Endothelial cell of umbilical vein (primary cell): ENCODE measurements at regions not wholly inside any gene's neighbourhood (a gene's known extent, or its start where the extent isn't known, plus 50 kb on each side); places are given as distances from the start of the nearest gene placed in this dataset.

ENCODE experiments used
- BruUV-seq: library from RNA; stranded (reverse); fragments of 400-500 nt; replicated peaks from 2 replicates; lab custom pipeline; 2021; lab: Mats Ljungman, UMichigan
- CTCF ChIA-PET: fragments of 300-600, 350-600 bp; sonication (Branson Sonifier 250); formaldehyde crosslinking; loops from one replicate; lab custom pipeline; 2021; ENCODE audit warnings: antibody characterized with exemption, inconsistent platforms; lab: Charles Lee
- POLR2A ChIA-PET: fragments of 300-600, 350-600 bp; sonication (Branson Sonifier 250); formaldehyde crosslinking; loops from one replicate; lab custom pipeline; 2021; ENCODE audit warnings: antibody characterized with exemption, inconsistent platforms; lab: Charles Lee
- DNase-seq: peaks from one replicate; pipeline ENCODE4 v3.0.0-alpha.2; 2011; ENCODE audit warnings: low read depth, low spot score
- FAIRE-seq: peaks from 2 replicates; lab custom pipeline; 2011; peaks lifted over from hg19 to GRCh38; lab: Jason Lieb, UNC
- H2AFZ ChIP-seq: 2 replicates; pipeline ENCODE4 v1.6.0; 2012; ENCODE audit warnings: low read depth, low read length, control low read depth, inconsistent platforms
- H3K27ac ChIP-seq: 2 replicates; pipeline ENCODE4 v1.5.1; 2011; ENCODE audit warnings: low read depth, mild to moderate bottlenecking, control low read depth, low read length, moderate library complexity; ENCODE audit not compliant: insufficient read depth
- H3K27me3 ChIP-seq, 2 experiments: 2 replicates each; pipeline versions ENCODE4 v1.6.0 to v1.6.1; 2011; ENCODE audit warnings: low read length in 2 of 2, mixed read lengths in 1 of 2; ENCODE audit not compliant: control insufficient read depth in 2 of 2, insufficient read depth in 2 of 2
- H3K36me3 ChIP-seq, 2 experiments: 2 replicates in 1 of 2; 3 replicates in 1 of 2; pipeline ENCODE4 v1.5.1; 2011; ENCODE audit warnings: low read length in 2 of 2, mild to moderate bottlenecking in 1 of 2, moderate library complexity in 1 of 2; ENCODE audit not compliant: control insufficient read depth in 2 of 2, insufficient read depth in 2 of 2; ENCODE audit errors: extremely low read depth in 1 of 2
- H3K4me1 ChIP-seq: 3 replicates; pipeline ENCODE4 v1.5.1; 2011; ENCODE audit warnings: mild to moderate bottlenecking, low read length; ENCODE audit not compliant: control insufficient read depth, insufficient read depth; ENCODE audit errors: extremely low read depth
- H3K4me2 ChIP-seq: 2 replicates; pipeline ENCODE4 v1.6.1; 2011; ENCODE audit warnings: low read length, control low read depth, mixed read lengths; ENCODE audit not compliant: insufficient read depth
- H3K4me3 ChIP-seq, 3 experiments: fragments of 200-600 bp in 1 of 3; sonication (generic), shearing (Covaris generic) in 1 of 3; replicated peaks in 1 of 3; 2 replicates each; pipeline ENCODE4 v1.5.1; 2011 to 2016; ENCODE audit warnings: control low read depth in 3 of 3, low read length in 3 of 3, mild to moderate bottlenecking in 2 of 3, inconsistent platforms in 1 of 3, low read depth in 1 of 3, moderate library complexity in 1 of 3; ENCODE audit not compliant: insufficient read depth in 1 of 3
- H3K79me2 ChIP-seq: 2 replicates; pipeline ENCODE4 v1.6.0; 2012; ENCODE audit warnings: low read length, inconsistent platforms; ENCODE audit not compliant: control insufficient read depth, insufficient read depth
- H3K9ac ChIP-seq: replicated peaks from 2 replicates; pipeline ENCODE3; 2011; ENCODE audit warnings: low read length, control low read depth; ENCODE audit not compliant: insufficient read depth; ENCODE audit errors: extremely low read depth
- H3K9me1 ChIP-seq: replicated peaks from 3 replicates; pipeline ENCODE4 v1.6.0; 2011; ENCODE audit warnings: mild to moderate bottlenecking, low read length; ENCODE audit not compliant: control insufficient read depth, insufficient read depth; ENCODE audit errors: extremely low read depth
- H3K9me3 ChIP-seq: replicated peaks from 2 replicates; pipeline ENCODE4 v1.5.1; 2012; ENCODE audit warnings: low read length, inconsistent platforms; ENCODE audit not compliant: control insufficient read depth, insufficient read depth
- H4K20me1 ChIP-seq: replicated peaks from 2 replicates; pipeline ENCODE3; 2011; ENCODE audit warnings: mild to moderate bottlenecking, low read length; ENCODE audit not compliant: control insufficient read depth, insufficient read depth; ENCODE audit errors: extremely low read depth
- CTCF ChIP-seq, 2 donors: IDR thresholded peaks; 1 replicate in 1 of 2; 2 replicates in 1 of 2; pipeline ENCODE4 v1.5.1; 2011; ENCODE audit warnings: low read length in 2 of 2, mild to moderate bottlenecking in 2 of 2, moderate library complexity in 2 of 2, control low read depth in 1 of 2, inconsistent platforms in 1 of 2, low read depth in 1 of 2; ENCODE audit not compliant: insufficient read depth in 1 of 2; ENCODE audit errors: extremely low read depth in 1 of 2
- EZH2 ChIP-seq: IDR thresholded peaks from 2 replicates; pipeline ENCODE4 v1.6.1; 2012; ENCODE audit warnings: borderline replicate concordance, low read depth, mild to moderate bottlenecking, moderate library complexity, low read length, inconsistent platforms; ENCODE audit not compliant: severe bottlenecking
- FOS ChIP-seq: IDR thresholded peaks from 2 replicates; pipeline ENCODE4 v1.6.1; 2011; ENCODE audit warnings: mild to moderate bottlenecking, low read length, moderate library complexity, borderline replicate concordance; ENCODE audit not compliant: insufficient read depth
- GATA2 ChIP-seq: IDR thresholded peaks from 2 replicates; pipeline ENCODE4 v1.7.0; 2011; ENCODE audit warnings: low read depth, mild to moderate bottlenecking, moderate library complexity, mixed read lengths, low read length; ENCODE audit not compliant: insufficient read length, insufficient read depth
- JUN ChIP-seq: IDR thresholded peaks from 2 replicates; pipeline ENCODE4 v1.6.1; 2011; ENCODE audit warnings: borderline replicate concordance, low read depth; ENCODE audit not compliant: insufficient read length, insufficient read depth
- MAX ChIP-seq: IDR thresholded peaks from 2 replicates; pipeline ENCODE4 v1.6.1; 2011; ENCODE audit not compliant: insufficient read depth, insufficient read length
- MYC ChIP-seq: IDR thresholded peaks from one replicate; pipeline ENCODE4 v1.6.1; 2011; ENCODE audit warnings: mild to moderate bottlenecking, low read depth, low read length
- POLR2A ChIP-seq: IDR thresholded peaks from 2 replicates; pipeline ENCODE4 v1.6.1; 2012; ENCODE audit warnings: low read depth, mild to moderate bottlenecking, control low read depth, low read length
- POLR2AphosphoS5 ChIP-seq: IDR thresholded peaks from 2 replicates; pipeline ENCODE4 v1.6.1; 2012; ENCODE audit warnings: low read depth, mild to moderate bottlenecking, control low read depth, low read length, moderate library complexity; ENCODE audit not compliant: insufficient read depth
- dilution Hi-C: fragments of 300-500 bp; cut with MboI; formaldehyde crosslinking; loops from one replicate; pipeline ENCODE4 v1.15.0; 2019; ENCODE audit warnings: low sequenced_read_pairs; ENCODE audit not compliant: extremely low pct_ligation_motif_present
- intact Hi-C: fragments of 100-400 bp; cut with micrococcal nuclease; formaldehyde crosslinking; loops from one replicate; pipeline ENCODE4 v1.10.0; 2022

- Histone ChIP-seq H3K27ac (no peak overlapping the region), H4K20me1 (no peaks in the 10 kb centered on the region), H3K9me3 (no peaks in the 10 kb centered on the region), H3K9me1 (no peaks in the 10 kb centered on the region), H3K4me2 (no peak overlapping the region), H3K36me3 (no peaks in the 10 kb centered on the region), H3K79me2 (no peaks in the 10 kb centered on the region), H2AFZ (no peak overlapping the region), H3K27me3 (no peaks in the 10 kb centered on the region), H3K4me1 (no peaks in the 10 kb centered on the region), H3K9ac (no peak overlapping the region), H3K4me3 (no peak overlapping the region)
- intact Hi-C loops (no loop called here), dilution Hi-C loops (no loop called here)
- ChIA-PET CTCF (no interaction called here), POLR2A (no interaction called here)
- TF ChIP-seq EZH2 (no peak), JUN (no peak), MYC (no peak), GATA2 (no peak), POLR2A (no peak), POLR2AphosphoS5 (no peak), CTCF (IDR thresholded peaks at IDR 0.05; ENCODE audit: extremely low read depth in 1 of 2, insufficient read depth in 1 of 2, low read depth in 1 of 2, low read length in 2 of 2) (no peak), MAX (no peak), FOS (no peak)
- BruUV-seq, result no TSS peak
- FAIRE-seq (no peak), DNase-seq (no peak)
Observed at GRCh38 chr7:112905950-112906349, 115.8 kb upstream of the TMEM168 start.
